OCI-LY3 (cell line): ENCODE measurements at regions not wholly inside any gene's neighbourhood (a gene's known extent, or its start where the extent isn't known, plus 50 kb on each side); places are given as distances from the start of the nearest gene placed in this dataset.

ENCODE experiments used
- CTCF ChIP-seq: fragments of 200-600, 300-600 bp; sonication (generic); IDR thresholded peaks from 2 replicates; pipeline ENCODE4 v1.5.1; 2014; ENCODE audit warnings: antibody characterized with exemption, low read length, low read depth
- EZH2phosphoT487 ChIP-seq: fragments of 200-600 bp; shearing (Covaris generic); IDR thresholded peaks from 2 replicates; pipeline ENCODE4 v1.6.1; 2018; ENCODE audit warnings: antibody characterized with exemption, mixed run types, low read depth

GRCh38 chr12:93135286-93136239 is 206.5 kb upstream of the EEA1 start:
- TF ChIP-seq CTCF = no peak
- no peak for TF ChIP-seq EZH2phosphoT487
